ENCODE measurements at regions not wholly inside any gene's neighbourhood (a gene's known extent, or its start where the extent isn't known, plus 50 kb on each side); places are given as distances from the start of the nearest gene placed in this dataset.

- TF ChIP-seq TAL1 (IDR thresholded peaks at IDR 0.05) (peak; percentile 33; the same call in 1 of the 2 replicates), GTF3C2 (IDR thresholded peaks at IDR 0.05; ENCODE audit: borderline replicate concordance, extremely low read depth, insufficient read length) (no peak), ZBTB5 (IDR thresholded peaks at IDR 0.05) (no peak), SNRNP70 (optimal IDR thresholded peaks at IDR 0.05; ENCODE audit: low read depth, low read length) (no peak), ZNF586 (CRISPR knock-in tag; conservative IDR thresholded peaks at IDR 0.05) (no peak), C11orf30 (IDR thresholded peaks at IDR 0.05; ENCODE audit: low read depth) (no peak), MAFF (IDR thresholded peaks at IDR 0.05; ENCODE audit: low read length) (no peak), CBX3 (IDR thresholded peaks at IDR 0.05; ENCODE audit: borderline replicate concordance in 1 of 2, low read length in 2 of 2) (peak in 1 of 2 experiments; percentile 70; a peak in 1 of 3 replicates), PRMT5 (CRISPR knock-in tag; IDR thresholded peaks at IDR 0.05) (no peak), HEY1 (CRISPR knock-in tag; IDR thresholded peaks at IDR 0.05; ENCODE audit: borderline replicate concordance) (no peak), SP1 (CRISPR knock-in tag; IDR thresholded peaks at IDR 0.05) (no peak), PHF8 (IDR thresholded peaks at IDR 0.05; ENCODE audit: borderline replicate concordance, low read length) (no peak), MITF (IDR thresholded peaks at IDR 0.05) (0 out of 2 replicates have a peak, but pooled peaks have one; percentile 43), STAT5B (CRISPR knock-in tag; IDR thresholded peaks at IDR 0.05) (no peak), FOXO4 (CRISPR knock-in tag; IDR thresholded peaks at IDR 0.05) (no peak), SFPQ (IDR thresholded peaks at IDR 0.05; ENCODE audit: low read depth, low read length) (no peak), SIRT6 (IDR thresholded peaks at IDR 0.05; ENCODE audit: low read depth, low read length) (no peak), NCOA1 (IDR thresholded peaks at IDR 0.05; ENCODE audit: low read depth) (peak; percentile 33; the same call in 1 of the 2 replicates), ZNF717 (CRISPR knock-in tag; IDR thresholded peaks at IDR 0.05) (no peak)
Observed at GRCh38 chr14:100406505-100407131, 83.5 kb downstream of the SLC25A47 start (continued).
